HG03571 (cell line): ENCODE measurements at regions not wholly inside any gene's neighbourhood (a gene's known extent, or its start where the extent isn't known, plus 50 kb on each side); places are given as distances from the start of the nearest gene placed in this dataset.

Source experiments
- ATAC-seq: cut with Tn5 transposase; IDR thresholded peaks from one replicate; pipeline ENCODE4 v1.9.1; 2021; ENCODE audit not compliant: unreplicated experiment

DNA sequence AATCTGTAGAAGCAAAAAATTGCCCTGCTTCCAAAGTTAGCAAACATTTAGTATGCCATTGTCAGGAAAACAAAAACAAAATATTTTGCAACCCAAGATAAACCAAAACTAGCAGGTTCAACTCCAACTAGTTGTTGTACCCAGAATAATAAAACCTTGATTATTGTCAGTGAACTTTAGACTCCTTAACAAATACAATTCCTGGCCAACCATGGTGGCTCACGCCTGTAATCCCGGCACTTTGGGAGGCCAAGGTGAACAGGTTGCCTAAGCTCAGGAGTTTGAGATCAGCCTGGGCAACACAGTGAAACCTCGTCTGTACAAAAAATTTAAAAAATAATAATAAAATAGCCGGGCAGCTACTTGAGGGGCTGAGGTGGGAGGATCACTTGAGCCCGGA, 53.6 kb upstream of the EPCAM start:
- no peak for ATAC-seq

DNA sequence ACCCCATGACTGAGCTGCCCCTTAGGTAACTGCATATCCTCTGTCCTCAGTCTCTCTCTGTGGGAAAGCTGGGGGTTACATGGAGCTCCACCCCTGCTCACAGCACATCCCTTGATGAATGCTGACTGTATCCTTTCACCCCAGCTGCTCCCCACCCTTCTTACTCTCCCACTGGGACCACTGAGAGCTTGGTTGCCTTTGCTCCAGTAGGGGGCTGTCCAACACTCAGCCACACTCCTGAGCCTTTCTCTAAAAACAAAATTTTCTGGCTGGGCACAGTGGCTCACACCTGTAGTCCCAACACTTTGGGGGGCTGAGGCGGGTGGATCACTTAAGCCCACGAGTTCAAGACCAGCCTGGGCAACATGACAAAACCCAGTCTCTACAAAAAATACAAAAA, 55.4 kb upstream of the EPCAM start:
- no peak for ATAC-seq

DNA sequence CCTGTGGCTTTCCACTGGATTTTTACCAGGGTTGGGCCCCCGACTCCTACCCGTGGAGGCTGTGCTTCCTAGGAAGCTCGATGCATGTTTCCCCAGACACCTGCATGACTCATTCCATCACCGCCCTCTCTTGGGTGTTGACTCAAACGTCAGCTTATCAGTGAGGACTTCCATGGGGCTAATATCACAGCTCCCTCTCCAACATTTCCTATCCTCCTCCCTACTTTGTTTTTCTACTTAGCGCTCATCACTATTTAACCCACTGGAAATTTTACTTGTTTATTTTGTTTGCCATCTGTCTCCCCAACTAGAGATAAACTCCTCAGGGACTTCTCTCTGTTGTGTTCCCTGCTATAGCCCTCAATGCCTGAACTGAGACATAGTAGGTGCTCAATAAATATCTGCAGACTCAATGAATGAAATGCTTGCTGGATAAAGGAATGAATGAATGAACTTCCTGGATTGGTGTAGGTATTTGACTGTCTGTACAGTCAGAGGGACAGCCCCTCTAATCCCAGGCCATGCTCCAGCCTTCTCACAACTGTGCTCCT, 55.9 kb upstream of the EPCAM start:
- no peak for ATAC-seq

DNA sequence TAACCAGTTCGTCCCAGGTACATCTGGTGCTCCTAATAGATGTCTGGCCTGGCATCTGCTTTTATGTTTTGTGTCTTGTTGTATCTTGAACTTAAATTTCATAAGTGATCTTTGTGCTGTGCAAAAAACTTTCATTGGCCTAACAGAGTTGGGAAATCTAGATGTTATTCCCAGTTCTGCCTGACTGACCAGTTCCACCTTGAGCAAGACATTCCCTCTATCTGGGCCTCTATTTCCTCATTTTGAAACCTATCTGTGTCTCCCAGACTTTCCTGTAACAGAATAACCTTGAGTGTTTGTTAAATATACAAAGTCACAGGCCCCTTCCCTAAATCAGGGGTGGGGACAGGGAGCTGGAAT, 56.6 kb upstream of the EPCAM start:
- ATAC-seq, result no peak

DNA sequence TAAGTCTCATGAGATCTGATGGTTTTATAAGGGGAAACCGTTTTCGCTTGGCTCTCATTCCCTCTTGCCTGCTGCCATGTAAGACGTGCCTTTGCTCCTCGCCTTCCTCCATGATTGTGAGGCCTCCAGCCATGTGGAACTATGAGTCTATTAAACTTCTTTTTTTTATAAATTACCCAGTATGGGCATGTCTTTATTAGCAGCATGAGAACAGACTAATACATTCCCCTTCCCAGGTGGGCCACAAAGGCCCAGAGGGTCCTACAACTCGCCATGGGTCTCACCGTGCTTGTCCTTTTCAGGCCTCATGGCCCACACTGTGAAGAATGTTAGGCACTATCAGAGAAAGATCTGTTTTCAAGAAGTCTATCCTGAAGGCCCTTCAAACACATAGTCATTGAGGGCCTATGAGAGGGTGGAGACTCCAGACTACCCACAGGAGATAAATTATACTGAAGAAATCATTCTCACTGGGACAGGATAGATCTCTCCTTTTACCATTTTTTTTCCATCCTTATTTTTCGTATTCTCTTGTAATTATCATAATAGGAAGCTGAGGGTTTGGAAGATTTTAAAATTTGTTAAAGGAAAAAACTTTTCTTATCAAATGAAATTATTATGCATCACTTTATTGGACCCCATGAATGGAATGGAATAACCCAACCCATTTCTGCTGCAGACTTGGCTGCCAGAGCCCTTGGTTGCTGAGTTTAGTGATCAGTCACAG, 57.2 kb upstream of the EPCAM start:
- ATAC-seq, result no peak

DNA sequence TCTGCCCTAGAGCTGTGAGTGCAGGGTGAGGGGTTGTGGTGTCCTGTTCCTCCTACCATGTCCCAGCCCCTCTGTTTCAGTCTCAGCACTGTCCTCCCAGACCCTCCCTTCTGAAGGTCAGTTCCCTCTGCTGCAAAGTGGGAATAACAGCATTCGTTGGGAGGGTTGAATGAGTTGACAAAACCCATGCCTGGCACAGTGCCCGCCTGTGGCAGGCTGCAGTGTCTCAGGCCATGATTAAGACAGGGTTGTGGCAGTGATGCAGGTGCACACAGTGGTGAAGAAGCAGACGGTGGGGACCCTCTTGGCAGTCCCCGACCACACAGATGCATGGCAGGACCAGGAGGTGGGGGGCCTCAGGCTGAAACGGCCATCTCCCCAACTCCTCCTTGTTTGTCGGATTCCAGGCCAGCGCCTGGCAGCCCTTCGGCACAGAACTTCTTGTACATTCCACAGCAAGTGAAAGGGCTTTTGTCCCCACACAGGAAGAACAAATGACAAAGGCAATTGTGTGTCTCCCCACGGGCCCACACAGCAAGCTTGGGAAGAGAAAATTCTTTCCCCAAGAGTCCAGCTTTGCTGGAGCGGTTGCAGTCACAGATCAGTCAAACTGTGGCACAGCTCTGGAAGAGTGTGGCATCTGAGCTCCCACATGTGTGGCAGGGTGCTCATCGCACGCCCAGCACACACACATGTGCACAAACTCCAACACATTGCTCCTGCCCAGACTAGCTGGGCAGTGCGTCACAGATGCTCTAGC, 58.1 kb upstream of the EPCAM start:
- ATAC-seq, result peak; percentile 9

DNA sequence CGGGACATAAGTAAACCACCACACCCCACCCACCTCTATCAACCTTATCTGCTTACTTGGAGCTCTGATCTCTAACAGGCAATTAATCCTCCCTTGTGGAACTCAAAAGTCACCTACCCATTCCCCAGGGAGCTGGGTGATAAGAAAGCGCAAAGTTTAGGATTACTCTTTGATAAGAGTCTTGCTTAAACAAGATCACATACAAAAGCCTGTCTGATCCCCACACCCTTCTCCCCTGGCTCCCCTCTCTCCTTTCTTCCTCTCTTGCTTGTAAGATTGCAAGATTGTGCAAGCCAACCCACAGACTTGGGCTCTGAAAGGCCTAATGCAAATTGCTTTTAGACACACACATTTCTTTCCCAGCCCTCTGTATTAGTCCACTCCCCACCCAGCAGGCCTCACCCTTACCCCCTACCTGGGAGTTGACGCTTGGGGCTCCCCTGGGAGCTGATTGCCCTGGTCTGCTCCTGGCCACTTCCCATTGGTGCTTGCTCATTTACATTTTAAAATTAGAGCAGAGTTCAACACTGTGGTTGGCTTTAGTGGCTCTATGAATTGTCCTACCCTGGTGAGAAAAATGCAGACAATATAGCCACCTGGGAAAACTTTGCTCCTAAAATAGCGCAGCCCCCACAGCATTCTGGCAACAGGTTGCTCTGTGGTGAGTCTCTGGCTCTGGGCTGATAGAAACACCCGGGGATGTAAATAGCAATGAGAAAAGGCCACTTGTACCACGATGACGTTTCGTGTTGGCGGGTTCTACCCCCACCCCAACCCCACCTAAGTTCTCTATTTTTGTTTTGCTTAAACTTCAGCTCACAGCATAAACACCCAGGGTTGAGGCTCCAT, 58.9 kb upstream of the EPCAM start:
- peak; percentile 88 for ATAC-seq

DNA sequence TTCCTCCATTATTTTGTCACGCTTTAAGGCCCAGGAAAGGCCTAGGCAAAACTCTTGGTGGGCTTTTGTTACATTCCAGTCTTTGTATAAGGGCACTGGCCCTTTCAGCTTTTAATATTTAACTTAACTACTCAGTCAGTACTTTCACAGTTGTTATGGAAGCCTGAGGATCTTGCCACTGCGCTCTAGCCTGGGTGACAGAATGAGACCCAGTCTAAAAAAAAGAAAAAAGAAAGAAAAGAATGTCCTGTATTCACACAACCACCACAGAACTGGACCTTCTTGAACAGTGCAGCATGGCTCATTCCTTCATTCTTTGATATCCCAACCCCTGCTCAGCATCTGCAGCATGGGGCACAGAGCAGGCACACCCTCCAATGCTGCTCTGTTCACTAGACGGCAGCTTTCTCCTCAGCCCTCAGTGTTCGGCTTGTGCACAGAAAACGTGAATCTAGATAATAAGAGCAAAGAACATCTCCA, 59.6 kb upstream of the EPCAM start:
- peak; percentile 4 for ATAC-seq

DNA sequence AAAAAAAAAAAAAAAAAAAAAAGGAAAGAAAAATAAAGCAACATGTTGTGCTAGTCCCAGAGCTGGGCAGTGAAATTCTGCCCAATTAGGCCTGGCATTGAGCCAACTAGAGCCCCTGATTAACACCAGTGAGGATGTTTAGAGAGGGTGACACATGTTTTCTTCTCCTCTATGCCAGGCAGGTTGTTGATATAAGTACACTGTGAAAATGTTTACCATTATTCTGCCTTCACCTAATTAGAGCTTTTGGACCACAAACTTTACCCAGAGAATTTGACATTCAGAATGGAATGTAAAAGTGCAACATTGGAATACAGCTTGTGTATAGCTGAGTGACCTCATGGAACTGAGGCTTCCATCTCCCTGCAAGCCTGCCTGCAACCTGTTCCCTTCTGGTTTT, 62.0 kb upstream of the EPCAM start:
- no peak for ATAC-seq

DNA sequence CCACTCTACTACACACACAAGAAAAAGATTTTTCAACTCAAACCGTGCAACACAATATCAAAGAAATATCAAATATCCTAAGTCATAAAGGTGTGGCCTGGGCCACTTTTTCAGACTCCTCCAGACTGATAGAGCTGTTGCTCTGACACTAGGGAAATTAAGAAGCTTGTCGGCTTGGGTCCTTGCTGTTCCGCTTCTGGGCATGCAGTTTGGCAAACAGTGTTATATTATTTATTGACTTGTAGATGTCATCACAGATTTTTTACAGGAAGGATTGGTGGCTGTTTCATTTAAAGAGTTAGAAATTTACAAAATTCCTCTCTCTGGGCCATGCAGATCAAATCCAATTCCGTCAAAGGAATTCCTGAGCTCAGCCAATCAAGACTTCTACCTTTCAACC, 64.5 kb upstream of the EPCAM start:
- ATAC-seq, result no peak

DNA sequence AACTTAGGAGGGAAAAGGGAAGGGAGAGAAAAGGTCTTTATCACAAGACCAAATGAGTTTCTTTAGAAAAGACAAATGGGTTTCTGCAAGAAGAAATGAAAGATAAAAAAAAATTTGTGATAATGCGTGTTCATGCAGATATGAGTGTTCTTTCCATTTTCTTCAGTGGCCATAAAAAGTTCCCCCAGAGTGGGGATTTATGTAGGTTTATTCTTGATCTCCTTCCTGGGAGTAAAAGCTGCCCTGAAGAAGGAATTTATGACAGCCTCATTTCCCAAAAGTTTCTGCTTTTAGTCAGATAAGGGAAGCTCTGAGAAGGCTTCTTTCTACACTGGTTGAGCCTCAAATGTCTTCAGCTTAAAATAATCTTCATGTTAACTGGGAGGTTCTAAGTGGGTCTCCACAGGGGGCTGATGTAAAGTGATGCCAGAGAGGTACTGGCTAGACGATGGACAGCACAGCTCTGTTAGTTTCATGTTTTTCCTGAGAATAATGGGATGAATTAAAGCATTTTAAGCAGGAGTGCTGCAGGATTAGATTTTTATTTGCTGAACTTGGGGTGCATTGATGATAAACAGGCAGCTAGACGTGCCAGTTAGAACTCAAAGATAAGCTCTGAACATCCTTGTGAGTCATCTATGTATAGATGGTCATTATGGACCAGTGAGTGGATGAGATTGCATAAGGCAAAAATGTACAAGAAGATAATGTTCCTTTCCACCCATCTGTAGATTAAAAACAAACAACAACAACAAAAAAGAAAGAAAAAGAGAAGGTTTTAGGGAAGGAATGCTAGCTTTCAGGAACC, 65.6 kb upstream of the EPCAM start:
- no peak for ATAC-seq

DNA sequence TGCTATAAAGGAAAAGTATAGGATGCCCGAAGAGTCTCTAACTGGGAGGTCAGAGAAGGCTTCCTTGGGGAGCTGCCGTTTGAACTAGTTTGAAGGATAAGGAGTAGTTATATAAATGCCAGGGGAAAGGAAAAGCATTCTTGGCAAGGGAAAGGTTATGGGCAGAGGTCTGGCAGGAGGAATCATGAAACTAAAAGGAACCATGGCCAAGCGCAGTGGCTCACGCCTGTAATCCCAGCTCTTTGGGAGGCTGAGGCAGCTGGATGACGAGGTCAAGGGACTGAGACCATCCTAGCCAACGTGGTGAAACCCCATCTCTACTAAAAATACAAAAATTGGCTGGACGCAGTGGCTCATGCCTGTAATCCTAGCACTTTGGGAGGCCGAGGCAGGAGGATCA, 66.8 kb upstream of the EPCAM start:
- ATAC-seq, result no peak

DNA sequence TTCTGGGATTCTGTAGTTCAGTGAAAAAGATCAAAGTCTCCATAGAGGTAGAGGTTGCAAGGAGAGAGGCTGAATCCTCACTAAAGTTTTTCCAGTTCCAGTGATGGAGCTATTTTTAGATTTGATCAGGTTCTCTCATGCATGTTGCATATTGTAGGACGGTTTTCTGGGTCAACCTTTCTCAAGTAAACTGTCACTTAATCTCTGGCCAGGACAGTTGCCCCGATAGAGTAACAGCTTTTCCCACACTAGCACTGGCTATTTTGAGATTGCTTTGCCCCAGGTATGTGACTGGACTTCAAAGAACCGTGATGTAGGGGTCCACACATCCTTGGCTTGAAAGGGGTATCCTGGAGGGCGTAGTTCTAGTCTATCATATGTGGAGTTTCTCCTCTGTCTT, 67.4 kb upstream of the EPCAM start:
- ATAC-seq, result no peak

DNA sequence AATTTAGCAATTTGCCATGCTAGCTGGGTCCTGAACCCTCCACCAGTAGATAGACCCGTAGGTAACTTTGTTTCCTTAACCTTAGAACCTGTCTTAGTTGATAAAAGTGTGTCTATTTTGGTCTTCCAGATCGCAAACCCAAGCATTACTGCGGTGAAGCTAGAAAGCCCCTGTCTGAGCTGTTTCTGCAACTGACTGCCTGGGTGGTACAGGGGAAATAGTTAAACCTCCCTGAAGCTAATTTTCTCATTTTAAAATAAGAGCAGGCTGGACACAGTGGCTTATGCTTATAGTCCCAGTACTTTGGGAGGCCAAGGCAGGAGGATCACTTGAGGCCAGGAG, 67.9 kb upstream of the EPCAM start:
- ATAC-seq, result no peak

DNA sequence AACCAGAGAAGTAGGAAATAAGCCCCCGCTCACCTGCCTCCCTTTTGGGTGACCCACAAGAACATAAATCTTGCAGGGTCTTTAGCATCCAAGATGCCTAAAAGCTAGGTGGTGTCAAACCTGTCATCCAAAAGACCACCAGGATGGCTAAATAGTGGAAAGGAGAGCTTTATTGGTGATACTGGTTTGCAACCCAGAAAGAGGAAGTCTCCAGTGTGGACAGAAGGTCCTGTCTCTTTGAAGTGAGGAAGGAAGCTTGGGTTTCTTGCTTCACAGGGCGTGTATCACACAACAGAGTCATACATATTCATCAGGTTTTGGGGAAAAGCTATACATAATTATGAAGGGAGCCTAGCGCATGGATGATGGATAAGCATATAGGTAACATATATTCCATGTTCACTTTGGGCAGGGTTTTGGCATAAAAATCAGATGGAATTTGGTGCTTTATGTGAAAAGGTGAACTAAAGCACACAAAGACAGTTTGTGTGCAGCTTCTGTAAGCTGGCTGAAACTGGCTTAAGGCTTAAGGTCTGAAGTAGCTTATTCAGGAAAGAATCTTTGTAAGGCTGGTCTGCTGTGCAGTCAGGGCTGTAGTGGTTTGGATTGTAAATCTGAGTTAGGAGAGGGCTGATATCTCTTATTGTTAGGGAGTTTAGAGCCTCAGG, 68.4 kb upstream of the EPCAM start:
- ATAC-seq, result no peak

DNA sequence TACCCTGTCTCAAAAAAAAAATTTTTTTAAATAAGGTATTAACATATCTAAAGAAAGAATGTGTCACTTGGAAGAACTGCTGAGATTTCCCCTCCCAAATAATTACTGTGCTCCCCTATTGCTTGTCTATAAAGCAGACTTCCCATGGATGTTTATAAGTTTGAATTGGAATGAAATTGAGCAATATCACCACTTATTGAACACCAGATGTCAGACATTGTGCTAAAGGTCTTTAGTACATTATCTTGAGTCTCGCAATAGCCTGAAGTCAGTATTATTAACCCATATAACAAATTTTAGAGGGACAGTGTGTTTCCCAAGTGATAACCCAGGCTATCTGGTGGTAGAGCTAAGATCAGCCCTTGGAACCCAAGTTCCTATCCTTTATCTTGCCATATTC, 69.0 kb upstream of the EPCAM start:
- ATAC-seq, result no peak

DNA sequence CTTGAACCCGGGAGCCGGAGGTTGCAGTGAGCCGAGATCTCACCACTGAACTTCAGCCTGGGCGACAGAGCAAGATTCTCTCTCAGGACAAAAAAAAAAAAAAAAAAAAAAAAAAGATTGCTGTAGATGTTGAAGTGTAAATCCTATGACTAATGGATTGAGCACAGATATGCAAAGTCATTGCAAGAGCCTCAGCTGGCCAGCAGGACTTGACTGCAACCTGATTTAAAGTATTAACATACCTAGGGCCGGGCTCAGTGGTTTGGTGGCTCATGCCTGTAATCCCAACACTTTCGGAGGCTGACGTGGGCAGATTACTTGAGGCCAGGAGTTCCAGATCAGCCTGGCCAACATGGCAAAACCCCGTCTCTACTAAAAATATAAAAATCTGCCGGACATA, 69.6 kb upstream of the EPCAM start:
- ATAC-seq, result no peak

DNA sequence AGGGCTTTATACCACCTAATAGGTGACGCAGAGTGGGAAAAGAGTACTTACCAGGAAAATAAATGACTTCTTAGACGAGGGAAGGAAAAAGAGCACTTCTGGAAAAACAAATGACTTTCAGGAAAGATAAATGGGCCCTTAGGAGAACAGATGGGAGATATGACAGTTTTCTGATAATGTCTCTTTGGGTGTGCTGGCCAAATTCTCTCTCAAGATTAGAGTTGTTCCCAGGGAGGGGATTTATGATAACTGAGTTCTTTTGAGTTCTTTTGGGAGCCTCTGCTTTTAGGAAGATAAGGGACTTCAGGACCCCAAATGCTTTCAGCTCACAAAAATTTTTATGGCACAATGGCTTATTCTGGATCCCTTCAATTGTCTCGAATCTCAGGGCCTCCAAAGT, 70.3 kb upstream of the EPCAM start:
- ATAC-seq, result no peak

DNA sequence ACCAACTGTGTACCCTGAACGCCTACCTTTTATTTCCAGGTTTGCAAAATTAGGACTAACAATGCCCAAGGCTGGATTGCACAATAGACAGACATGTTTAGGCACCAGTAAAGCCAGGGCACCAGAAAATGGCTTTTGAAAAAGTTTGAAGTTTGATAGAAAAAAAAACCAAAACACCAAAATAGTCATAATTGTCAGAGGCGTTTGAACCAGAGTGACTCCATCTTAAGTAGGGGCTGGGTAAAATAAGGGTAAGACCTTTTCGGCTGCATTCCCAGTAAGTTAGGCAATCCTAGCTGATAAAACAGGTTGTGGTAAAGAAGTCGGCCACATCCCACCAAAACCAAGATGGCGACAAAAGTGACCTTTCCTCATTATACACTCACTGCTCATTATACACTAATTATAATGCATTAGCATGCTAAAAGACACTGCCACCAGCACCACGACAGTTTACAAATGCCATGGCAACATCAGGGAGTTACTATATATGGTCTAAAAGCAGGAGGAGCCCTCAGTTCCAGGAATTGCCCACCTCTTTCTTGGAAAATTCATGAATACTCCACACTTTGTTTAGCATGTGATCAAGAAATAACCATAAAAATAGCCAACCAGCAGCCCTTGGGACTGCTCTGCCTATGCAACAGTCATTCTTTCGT, 71.2 kb upstream of the EPCAM start:
- no peak for ATAC-seq
